ENCODE measurements at regions not wholly inside any gene's neighbourhood (a gene's known extent, or its start where the extent isn't known, plus 50 kb on each side); places are given as distances from the start of the nearest gene placed in this dataset.

DNA sequence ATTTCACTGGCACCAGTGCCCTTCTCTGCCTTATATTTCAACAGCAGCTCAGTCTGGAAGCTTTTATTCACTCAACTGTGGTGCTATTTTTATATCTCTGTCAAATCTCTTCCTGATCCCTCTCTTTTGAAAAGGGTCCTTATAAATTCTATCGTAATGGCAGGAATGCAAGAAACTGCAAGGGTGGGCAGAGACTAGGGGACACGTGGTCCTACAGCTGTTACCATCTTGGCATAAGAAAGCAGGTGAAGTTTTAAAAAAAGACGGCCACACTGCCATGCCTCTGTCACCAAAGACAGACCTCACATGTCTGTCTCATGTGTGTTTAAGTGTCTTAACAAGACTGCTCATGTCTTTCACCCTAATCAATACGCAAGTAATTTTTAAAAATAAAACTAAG is 368.4 kb upstream of the CDH11 start:
- Histone ChIP-seq H3K27ac (ENCODE audit: low read depth, low read length) (no peak overlapping the region), H3K36me3 (ENCODE audit: control insufficient read depth, low read length) (no peaks in the 10 kb centered on the region), H3K9me3 (ENCODE audit: control insufficient read depth, insufficient read depth, low read length) (no peaks in the 10 kb centered on the region), H3K4me3 (ENCODE audit: low read length) (no peak overlapping the region), H3K9me2 (replicated peaks; ENCODE audit: control insufficient read depth, low read length) (no peaks in the 10 kb centered on the region), H3K27me3 (ENCODE audit: control insufficient read depth, low read length) (no peaks in the 10 kb centered on the region), H3K79me2 (ENCODE audit: control insufficient read depth, low read length) (no peaks in the 10 kb centered on the region), H3F3A (ENCODE audit: control insufficient read depth, insufficient read depth) (no peaks in the 10 kb centered on the region), H3K4me1 (ENCODE audit: control insufficient read depth, low read length) (no peaks in the 10 kb centered on the region), H3K4me2 (ENCODE audit: low read length) (no peak overlapping the region), H4K20me1 (ENCODE audit: control insufficient read depth, insufficient read depth, low read depth, low read length) (no peaks in the 10 kb centered on the region)
- TF ChIP-seq EZH2phosphoT487 (IDR thresholded peaks at IDR 0.05; ENCODE audit: borderline replicate concordance, low read length), result no peak
- TF ChIP-seq, protein P1, sequence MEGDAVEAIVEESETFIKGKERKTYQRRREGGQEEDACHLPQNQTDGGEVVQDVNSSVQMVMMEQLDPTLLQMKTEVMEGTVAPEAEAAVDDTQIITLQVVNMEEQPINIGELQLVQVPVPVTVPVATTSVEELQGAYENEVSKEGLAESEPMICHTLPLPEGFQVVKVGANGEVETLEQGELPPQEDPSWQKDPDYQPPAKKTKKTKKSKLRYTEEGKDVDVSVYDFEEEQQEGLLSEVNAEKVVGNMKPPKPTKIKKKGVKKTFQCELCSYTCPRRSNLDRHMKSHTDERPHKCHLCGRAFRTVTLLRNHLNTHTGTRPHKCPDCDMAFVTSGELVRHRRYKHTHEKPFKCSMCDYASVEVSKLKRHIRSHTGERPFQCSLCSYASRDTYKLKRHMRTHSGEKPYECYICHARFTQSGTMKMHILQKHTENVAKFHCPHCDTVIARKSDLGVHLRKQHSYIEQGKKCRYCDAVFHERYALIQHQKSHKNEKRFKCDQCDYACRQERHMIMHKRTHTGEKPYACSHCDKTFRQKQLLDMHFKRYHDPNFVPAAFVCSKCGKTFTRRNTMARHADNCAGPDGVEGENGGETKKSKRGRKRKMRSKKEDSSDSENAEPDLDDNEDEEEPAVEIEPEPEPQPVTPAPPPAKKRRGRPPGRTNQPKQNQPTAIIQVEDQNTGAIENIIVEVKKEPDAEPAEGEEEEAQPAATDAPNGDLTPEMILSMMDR (IDR thresholded peaks at IDR 0.05; ENCODE audit: low read depth, low read length, poor library complexity, severe bottlenecking), result no peak

DNA sequence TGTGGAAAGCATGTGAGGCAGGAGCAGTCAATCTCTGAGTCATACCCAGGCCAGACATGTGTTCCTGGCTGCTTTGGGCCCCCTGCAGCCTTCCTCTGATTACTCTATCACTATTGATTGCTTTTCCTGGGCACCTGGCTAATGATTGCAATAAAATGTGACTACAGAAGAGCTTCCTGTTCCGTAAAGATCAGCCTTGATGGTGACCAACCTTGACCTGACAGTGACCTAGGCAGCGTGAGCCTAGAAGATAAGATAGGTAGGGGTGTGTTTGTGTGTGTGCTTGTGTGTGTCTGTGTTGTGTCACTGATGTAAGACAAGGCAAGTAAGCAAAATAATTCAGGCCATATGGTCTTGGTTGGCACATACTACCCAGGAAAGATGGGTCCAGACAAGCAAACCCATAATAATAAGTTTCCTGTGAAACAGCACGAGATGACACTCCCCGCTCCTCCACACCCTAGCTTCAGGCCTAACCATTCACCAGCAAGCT is 367.7 kb upstream of the CDH11 start:
- no peaks in the 10 kb centered on the region for H3K36me3 ChIP-seq (ENCODE audit: control insufficient read depth, low read length)
- no peaks in the 10 kb centered on the region for H4K20me1 ChIP-seq (ENCODE audit: control insufficient read depth, insufficient read depth, low read depth, low read length)
- no peak overlapping the region for H3K27ac ChIP-seq (ENCODE audit: low read depth, low read length)
- no peak overlapping the region for H3K4me2 ChIP-seq (ENCODE audit: low read length)
- H3K9me3 ChIP-seq (ENCODE audit: control insufficient read depth, insufficient read depth, low read length), result no peaks in the 10 kb centered on the region
- H3K4me3 ChIP-seq (ENCODE audit: low read length), result no peak overlapping the region
- no peaks in the 10 kb centered on the region for H3K27me3 ChIP-seq (ENCODE audit: control insufficient read depth, low read length)
- no peaks in the 10 kb centered on the region for H3K9me2 ChIP-seq (replicated peaks; ENCODE audit: control insufficient read depth, low read length)
- TF ChIP-seq, protein P1 (IDR thresholded peaks at IDR 0.05; ENCODE audit: low read depth, low read length, poor library complexity, severe bottlenecking), result no peak
- TF ChIP-seq EZH2phosphoT487 (IDR thresholded peaks at IDR 0.05; ENCODE audit: borderline replicate concordance, low read length), result no peak
- H3K79me2 ChIP-seq (ENCODE audit: control insufficient read depth, low read length), result no peaks in the 10 kb centered on the region
- no peaks in the 10 kb centered on the region for H3F3A ChIP-seq (ENCODE audit: control insufficient read depth, insufficient read depth)
- no peaks in the 10 kb centered on the region for H3K4me1 ChIP-seq (ENCODE audit: control insufficient read depth, low read length)

DNA sequence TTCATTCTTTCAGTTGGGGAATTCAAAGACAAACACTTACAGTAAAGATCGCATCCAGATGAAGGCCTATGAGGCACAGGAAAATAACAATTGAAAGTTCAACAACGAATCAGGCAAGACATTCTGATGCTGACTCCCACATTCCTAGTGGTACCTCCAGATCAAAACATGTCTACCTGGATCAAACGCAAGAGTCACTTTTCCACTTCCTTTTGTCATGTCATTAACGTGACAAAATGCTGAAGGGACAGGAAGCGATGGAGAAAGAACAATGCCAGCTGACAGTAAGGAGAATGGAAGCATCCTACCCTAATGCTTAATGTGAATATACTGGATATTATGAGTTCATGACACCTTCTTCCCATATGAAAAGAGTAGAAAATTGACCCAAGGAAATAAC is 365.4 kb upstream of the CDH11 start:
- Histone ChIP-seq H3K4me2 (ENCODE audit: low read length) (no peak overlapping the region), H4K20me1 (ENCODE audit: control insufficient read depth, insufficient read depth, low read depth, low read length) (no peaks in the 10 kb centered on the region), H3K9me3 (ENCODE audit: control insufficient read depth, insufficient read depth, low read length) (no peaks in the 10 kb centered on the region), H3K27me3 (ENCODE audit: control insufficient read depth, low read length) (no peaks in the 10 kb centered on the region), H3K79me2 (ENCODE audit: control insufficient read depth, low read length) (no peaks in the 10 kb centered on the region), H3K27ac (ENCODE audit: low read depth, low read length) (no peak overlapping the region), H3F3A (ENCODE audit: control insufficient read depth, insufficient read depth) (no peaks in the 10 kb centered on the region), H3K4me1 (ENCODE audit: control insufficient read depth, low read length) (no peaks in the 10 kb centered on the region), H3K9me2 (replicated peaks; ENCODE audit: control insufficient read depth, low read length) (no peaks in the 10 kb centered on the region), H3K4me3 (ENCODE audit: low read length) (no peak overlapping the region), H3K36me3 (ENCODE audit: control insufficient read depth, low read length) (no peaks in the 10 kb centered on the region)
- TF ChIP-seq EZH2phosphoT487 (IDR thresholded peaks at IDR 0.05; ENCODE audit: borderline replicate concordance, low read length), result no peak
- TF ChIP-seq, protein P1 (IDR thresholded peaks at IDR 0.05; ENCODE audit: low read depth, low read length, poor library complexity, severe bottlenecking), result no peak

Data from DOHH2 (cell line).